ENCODE measurements at regions not wholly inside any gene's neighbourhood (a gene's known extent, or its start where the extent isn't known, plus 50 kb on each side); places are given as distances from the start of the nearest gene placed in this dataset.

DNA sequence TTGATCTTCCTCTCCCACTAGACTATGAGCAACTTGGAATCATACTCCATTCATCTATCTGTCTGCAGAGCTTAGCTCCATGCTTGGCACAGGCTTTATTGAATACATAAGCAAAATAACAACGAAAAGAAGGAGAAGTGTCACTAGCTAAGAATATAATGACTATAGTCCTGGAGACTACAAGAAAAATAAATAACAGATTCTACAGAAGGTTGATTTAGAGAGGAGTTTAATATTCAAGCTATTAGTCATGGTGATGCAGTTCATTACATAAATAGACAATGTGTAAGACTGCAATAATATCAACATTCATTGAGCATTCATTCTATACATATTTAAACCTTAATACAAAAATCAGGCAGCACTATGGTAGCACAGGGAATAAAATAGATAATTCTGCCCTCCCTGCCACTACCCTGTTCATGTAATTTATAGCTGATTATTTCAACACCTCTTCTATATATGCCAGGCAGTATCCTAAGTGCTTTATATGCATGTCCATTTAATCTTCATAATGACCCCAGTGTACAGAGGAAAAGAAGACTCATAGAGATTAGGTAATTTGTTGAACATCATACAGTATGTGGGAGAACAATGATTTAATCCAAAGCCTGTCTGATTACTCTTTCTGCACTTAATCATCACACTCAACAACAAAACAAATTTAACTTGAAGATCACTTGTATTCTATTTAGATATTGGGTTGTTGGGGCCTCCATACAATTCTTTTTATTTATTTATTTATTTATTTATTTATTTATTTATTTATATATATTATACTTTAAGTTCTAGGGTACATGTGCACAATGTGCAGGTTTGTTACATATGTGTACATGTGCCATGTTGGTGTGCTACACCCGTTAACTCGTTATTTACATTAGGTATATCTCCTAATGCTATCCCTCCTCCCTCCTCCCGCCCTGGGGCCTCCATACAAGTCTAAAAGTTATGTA, 165.3 kb downstream of the RNF152 start:
- DNase-seq (ENCODE audit: low spot score), result no peak

DNA sequence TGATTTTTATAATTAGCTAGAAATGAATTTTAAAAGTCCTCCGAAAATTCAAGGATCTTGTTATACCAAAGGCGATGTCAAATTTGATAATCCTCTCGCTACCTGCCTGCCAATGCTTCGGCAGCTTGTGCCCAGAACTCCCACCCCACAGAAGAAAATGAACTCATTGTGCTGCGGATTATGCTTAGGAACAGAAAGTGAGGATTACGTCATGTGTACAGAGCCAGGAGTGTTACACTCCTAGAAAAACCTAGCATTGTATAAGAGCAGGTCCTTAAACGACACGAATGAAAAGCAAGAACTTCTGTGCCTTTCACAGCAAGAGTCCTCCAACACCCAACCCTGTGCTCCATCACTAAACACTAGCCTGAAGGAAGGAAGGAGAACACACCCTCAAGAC, 168.3 kb downstream of the RNF152 start:
- DNase-seq (ENCODE audit: low spot score), result no peak

DNA sequence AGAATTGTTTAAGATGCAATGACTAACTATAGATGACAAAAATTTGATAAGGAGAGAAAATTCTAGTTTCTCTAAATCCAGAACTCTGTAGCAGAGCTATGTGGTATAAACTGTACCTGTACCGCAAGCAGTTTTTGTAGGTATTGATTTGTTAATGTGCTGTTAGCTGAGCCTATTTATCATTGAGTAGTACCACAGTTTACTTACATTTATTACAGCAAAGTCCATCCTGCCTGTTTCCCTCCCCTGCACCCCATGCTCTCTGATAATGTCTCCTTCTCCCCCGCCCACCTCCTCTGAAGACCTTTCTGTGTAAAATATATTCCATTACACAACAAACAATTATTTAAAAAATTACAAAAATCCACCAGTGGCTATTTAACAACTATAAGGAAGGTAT, 170.6 kb downstream of the RNF152 start:
- DNase-seq (ENCODE audit: low spot score), result no peak

DNA sequence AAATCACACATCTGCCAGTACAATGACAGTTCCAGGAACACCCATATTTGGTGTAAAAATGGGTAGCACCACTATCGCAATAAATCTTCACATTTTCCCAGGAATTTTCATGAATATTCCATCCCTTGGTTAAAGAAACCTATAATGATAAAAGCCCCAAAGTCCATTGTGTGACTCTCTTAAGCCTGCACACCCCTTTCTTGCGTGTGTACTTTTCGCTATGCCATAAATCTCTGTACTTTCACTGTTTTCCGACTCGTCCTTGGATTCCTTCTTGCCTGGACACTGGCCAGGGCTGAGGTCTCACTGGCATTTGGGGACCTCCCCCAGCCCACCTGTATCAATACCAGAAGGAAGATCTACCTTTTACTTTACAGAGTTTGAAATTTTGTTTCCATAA, 172.3 kb downstream of the RNF152 start:
- DNase-seq (ENCODE audit: low spot score), result no peak

DNA sequence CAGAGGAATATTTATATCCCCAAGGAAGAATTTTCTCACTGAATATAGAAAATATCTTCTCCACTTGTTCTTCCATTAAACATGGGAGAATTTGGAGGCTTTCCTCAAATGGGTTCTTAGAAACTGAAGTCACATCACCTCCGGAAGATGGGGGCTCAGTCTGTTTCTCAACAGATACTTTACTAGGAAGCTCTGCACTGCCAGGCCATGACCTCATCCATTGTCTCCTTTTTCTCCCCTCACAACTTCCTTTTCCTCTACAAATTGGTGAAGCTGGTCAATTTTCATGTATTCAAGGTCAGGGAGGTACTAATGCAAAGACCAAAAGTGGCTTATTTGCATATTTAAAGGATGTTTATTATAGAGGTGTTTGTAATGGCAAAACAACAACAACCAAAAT, 173.1 kb downstream of the RNF152 start:
- no peak for DNase-seq (ENCODE audit: low spot score)

DNA sequence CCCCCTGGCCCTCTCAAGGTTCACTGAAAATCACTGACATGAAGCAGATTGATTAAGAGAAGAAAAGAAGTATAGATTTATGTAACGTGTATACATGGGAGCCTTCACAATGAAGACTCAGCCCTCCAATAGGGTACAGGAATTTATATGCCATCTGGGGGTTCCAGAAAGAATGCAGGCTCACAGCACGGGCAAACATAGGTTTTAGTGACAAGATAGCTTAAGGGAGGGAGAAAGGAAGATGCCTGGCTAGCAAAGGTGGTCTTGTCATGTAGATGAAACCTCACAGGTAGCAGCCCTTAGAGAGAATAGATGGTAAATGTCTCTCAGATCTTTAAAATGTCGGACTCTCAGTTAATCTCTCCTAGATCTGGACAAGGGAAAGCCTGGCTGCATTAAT, 173.9 kb downstream of the RNF152 start:
- DNase-seq (ENCODE audit: low spot score), result no peak

DNA sequence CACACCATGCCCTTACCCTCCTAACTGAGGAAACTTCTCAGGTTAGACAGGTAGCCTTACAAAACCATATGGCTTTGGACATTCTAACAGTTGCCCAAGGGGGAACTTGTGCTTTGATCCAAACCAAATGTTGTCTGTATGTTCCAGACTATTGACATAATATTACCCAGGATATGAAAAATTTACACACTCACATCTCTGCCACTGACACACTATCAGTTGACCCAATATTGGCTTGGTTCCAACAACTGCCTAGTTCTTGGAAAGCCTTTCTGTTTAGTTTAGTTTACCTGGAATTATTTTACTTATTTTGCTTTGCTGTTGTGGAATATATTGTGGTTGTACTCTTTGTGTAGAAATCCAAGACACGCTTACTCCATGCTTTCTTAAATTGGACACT, 178.4 kb downstream of the RNF152 start:
- no peak for DNase-seq (ENCODE audit: low spot score)

DNA sequence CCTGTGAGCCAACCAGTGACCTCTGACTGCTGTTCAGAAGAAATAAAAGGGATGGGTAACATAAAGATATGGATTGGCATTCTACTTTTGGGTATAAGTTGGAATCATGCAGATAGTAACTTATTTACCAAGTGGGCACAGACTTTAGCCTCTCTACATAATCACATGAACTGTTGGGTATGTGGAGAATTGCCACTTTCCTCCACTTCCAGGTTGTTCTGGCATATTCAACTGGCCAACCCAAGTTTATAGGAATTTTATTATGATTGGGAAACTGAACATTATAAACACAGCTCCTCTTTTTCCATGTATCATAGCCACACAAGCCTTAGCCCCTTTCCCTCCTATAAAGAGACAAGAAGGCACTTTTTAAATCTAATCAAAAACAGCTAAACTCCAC, 179.3 kb downstream of the RNF152 start:
- no peak for DNase-seq (ENCODE audit: low spot score)

DNA sequence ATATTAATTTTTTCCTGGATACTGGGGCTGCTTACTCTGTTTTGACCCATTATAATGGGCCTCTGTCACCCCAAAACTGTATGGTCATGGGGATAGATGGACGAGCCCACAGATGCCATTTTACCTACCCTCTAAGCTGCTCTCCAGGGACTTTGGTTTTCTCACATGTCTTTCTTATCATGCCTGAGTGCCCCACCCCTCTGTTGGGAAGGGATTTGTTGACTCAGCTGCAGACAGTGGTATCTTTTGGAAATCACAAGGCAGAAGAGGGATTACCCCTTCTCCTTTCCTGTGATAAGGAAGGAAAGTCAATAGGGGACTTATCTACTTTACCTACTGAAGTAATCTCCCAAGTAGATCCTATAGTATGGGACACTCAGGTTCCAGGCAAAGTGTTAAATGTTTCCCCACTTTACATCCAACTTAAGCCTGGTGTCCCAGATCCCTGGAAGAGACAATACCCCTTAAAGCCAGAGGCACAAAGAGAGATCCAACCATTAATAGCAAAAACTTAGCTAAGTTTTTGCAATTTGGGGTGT, 182.7 kb downstream of the RNF152 start:
- no peak for DNase-seq (ENCODE audit: low spot score)

DNA sequence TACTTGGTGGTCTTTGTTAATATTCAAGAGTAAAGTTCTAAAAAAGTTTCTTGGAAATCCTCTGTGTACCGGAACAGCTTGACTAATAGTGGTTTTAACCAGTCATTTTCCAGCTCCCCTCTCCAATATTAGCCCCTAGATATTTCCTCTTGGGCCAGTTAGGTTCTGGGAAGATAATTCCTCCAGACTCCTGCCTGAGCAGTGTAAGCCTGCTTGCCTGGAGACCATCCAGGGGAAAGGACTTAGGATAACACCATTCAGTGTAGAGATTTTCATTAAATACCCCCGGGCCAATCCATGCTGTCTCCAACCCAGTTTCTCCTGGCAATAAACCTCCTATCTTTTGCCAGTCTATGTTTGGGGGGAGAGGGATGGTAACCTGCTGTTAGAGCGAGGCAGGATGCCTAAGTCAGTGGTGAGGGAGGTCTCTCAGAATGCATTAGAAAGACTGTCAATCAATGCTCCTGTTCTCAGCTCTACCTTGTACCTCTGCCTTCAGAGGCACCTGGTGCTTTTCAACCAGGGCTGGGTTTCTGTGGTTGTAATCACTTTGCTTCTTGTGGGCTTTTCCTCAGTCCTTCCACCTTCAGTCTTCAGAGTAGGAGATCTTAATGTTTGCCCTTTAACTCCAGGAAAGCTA, 186.4 kb downstream of the RNF152 start:
- no peak for DNase-seq (ENCODE audit: low spot score)

DNA sequence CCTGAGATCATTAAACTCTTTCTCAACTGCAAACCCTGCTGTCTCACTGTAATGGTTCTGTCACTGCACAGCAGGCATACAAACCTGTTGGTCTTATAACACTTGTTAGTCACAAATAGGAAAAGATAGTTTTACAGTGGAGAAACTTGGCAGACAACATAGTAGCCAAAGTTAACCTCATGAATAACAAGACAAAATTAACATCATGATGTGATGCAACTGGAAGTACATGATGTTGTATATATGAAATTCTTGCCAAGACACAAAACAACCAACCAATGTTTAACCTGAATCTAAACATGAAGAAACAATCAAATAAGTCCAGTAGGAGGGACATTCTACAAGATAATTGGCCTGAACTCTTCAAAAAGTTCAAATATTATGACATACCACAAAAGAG, 189.3 kb downstream of the RNF152 start:
- no peak for DNase-seq (ENCODE audit: low spot score)

DNA sequence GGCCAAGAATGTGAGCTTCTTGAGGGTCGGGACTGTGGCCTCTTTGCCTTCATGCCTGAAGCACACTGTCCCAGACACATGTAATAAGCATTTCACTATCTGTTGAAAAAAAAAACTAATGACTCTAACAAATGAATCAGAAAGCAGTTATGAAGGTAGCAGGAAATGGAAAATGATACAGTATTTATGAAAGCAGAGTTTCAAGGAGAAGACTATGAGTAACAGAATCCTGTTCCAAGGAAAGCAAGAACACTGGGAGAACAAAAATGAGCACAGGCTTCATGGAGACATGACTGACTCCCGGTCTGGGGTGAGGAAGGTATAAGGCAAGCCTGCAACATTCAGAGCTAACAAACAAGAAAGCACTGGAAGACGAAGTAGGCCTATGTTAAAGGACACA, 190.8 kb downstream of the RNF152 start:
- DNase-seq (ENCODE audit: low spot score), result no peak

DNA sequence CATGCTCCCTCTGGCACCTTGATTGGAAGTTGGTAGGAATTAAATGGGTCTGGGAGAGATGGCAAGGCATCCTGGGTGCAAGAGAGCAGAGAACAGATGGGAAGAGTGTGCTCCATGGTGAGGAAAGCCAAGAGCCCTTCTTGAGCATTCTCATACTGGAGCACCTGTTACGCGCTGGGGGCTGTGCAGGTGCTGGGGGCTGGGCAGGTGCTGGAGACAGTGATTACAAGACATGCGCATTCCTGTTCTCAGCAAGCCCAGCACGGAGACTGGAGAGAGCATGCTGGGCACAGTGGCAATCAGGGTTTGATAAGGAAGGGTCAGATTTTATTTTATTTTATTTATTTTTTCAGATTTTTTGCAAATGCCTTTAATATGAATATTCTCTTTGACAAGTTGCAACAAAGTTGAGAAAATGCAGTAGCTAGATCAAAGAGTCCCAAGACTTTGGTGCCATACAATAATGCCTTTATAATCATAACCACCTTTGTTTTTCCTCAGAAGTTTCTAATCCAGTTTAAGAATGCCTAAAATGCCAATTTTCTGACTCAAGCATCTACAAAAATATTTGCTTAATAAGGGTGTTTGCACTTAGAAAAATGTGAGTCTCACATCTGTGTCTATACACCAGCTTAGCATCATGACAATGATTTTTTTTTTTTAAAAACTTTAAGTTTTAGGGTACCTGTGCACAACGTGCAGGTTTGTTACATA, 193.3 kb downstream of the RNF152 start:
- no peak for DNase-seq (ENCODE audit: low spot score)

DNA sequence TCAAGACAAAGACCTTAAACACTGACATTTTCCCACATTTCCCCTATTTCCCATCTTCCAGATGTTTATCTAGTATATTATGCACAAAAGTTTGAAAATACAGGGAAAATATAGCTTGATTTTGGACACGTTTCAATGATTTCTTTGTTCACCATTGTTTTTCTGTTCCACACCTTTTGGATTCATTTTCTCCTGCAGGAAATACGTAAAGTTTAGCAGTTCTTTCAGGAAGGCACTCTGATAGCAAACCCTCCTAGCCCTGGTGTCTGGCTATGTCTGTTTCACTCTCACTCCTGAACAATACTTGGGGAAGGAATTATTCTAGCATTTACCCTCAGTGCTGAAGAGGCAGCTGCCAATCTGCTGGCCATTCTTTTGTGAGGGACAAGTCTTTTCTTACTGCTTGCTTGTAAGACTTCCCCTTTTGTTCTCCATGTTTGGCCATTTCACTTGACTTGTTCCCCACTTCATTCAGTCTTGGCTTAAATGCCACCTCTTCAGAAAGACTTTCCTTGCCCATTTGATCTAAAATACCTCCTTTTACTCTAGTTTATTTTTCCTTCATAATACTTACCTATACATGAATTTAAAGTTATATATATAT, 195.4 kb downstream of the RNF152 start:
- no peak for DNase-seq (ENCODE audit: low spot score)

DNA sequence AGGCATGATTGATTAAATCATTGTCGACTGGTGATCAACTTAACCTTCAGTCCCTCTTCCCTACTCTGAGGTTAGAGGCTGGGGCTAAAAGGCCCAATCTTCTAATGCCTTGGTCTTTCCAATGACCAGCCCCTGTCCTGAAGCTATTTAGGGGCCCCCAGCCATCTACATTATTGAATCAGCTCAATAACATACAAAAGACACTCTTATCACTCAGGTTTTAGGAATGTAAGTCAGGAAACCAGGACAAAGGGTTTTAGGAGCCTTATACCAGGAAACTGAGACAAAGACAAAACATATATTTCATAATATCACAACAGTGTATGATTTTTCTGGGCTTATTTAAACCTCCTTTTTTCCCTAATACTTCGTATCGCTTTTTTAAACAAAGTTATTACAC, 198.6 kb downstream of the RNF152 start:
- no peak for DNase-seq (ENCODE audit: low spot score)

DNA sequence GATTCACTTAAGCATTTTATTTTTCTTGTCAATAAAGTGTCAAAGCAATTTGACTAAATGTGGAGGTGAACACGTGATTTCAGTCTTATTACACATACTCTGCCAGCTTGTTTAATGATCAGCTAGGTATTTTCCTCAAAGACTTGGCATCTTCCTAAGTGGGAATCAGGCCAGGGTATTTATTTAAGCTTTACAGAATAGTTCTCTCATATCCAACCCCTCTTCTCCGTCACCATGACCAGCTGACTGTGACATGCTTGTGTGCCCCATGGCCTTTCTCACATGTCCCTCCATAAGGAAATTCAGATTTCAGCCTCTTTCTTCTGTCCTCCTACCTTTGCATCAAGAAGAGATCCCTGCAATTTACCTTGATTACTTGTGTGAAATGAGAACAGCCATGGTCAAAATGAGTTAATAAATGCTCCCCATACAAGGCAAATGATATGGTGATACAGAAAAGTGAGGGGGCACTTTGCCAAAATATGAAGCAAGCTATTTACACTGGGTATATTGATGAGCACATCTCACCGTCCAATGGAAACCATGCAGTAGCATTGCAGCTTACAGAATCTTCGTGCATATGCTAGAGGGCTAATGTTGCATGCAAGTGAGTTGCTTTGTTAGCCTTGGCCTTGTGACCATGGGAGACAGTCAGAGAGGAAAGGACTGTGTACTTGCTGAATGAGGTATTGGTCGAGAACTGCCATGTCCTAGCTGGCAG, 202.2 kb downstream of the RNF152 start:
- no peak for DNase-seq (ENCODE audit: low spot score)

DNA sequence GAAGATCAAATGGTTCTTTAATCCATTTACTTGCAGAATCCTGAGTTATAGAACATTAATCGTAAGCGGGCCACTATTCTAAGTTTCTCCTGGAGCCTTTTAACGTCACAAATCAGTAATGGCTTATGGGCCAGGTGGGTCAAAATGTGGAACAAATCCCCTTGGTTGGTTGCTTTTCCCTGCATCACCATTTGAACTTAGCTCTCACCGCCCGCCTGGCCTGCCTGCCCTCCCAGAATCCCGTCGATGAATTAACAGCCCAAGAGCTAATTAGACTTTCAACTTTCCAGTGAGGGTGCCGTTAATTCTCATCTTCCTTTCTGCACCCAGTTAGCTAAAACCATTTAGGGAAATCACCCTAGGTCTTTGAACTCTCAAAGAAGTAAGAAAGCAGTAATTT, 205.5 kb downstream of the RNF152 start:
- no peak for DNase-seq (ENCODE audit: low spot score)

DNA sequence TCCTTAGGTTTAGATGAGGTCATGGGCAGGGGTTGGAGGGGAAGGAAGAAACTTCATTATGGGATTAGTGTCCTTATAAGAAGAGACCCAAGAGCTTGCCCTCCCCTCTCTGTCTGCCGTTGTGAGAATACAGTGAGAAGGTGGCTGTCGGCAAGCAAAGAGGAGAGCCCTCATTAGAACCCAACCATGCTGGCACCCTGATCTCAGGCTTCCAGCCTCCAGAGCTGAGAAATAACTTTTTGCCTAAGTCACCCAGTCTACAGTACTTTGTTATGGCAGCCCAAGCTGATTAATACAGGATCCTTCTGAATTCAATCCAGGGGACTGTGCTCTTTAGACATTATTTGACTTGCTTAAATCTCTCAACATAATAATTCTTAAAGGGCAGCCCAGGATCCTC, 209.0 kb downstream of the RNF152 start:
- DNase-seq (ENCODE audit: low spot score), result no peak

DNA sequence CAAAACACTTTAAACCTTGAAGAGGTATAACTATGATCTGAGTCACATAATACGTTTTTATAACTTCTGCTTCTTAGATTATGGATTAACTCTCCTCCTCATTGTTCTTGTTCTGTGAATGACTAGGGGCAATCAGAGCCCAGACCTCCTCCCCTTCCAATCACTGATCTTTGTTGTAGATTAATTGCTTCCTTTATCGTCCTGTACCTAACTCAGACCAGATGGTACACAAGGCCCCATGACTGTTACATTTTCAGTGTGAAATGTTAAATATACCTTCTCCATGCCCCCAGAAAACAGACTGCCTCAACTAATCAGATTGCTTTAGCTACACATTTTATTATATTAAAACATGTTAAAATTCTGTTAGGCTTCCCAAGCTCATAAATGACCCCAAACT, 211.7 kb downstream of the RNF152 start:
- no peak for DNase-seq (ENCODE audit: low spot score)

DNA sequence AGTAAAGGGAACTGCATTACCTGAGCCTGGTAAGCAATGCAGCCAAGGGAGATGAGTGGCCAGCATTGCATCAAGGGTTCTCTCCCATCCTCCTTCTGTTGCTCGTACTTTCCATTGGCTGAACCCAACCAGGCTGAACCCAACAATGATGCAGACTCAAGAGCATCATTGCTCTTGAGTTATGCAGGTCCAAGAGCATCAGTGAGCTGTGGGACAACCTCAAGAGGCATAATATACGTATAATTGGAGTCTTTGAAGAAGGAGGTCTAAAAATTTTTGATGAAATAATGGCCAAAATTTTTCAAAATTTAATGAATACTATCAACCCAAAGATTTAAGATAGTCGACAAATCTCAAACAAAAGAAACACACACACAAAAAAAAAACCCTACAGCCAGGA, 213.0 kb downstream of the RNF152 start:
- DNase-seq (ENCODE audit: low spot score), result no peak

DNA sequence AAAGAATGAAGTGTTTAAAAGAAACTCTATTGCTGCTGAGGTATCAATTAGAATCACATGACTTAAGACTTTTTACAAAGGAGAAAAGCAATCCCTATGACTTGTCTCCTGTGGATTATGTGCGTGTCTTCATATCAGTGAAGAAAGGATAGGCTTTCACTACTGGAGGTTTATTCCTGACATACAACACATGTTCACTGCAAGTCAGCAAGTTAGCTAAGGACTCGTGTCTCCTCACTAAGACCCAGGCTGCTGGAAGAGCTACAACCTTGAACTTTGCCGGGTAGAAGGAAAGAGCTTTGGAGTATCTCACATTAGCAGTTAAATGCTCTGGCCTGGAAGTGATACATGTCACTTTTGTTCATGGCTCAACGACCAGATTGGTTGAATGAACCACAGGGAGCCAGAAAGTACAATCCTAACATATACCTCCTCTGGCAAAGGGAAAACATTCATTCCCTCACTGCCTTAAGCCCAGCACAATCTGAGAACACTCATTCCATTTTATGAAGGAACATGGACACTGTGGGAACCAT, 215.3 kb downstream of the RNF152 start:
- DNase-seq (ENCODE audit: low spot score), result no peak

Data from activated CD4-positive, alpha-beta T cell treated with anti-CD3 and anti-CD28 coated beads, Interleukin-2, Interleukin-4, amounts not matched to agents 100 ng/mL and 50 ng/mL, durations not matched to agents 16 hours and 8 hours (primary cell).